BJ (cell line): ENCODE measurements at regions not wholly inside any gene's neighbourhood (a gene's known extent, or its start where the extent isn't known, plus 50 kb on each side); places are given as distances from the start of the nearest gene placed in this dataset.

Experiments
- CTCF ChIA-PET: fragments of 350-600 bp; formaldehyde crosslinking; extraction: SDS; loops from one replicate; lab custom pipeline; 2021; ENCODE audit warnings: antibody characterized with exemption, inconsistent platforms; lab: Yijun Ruan, JAX
- POLR2A ChIA-PET: fragments of 300-600 bp; sonication (Branson Sonifier 250); formaldehyde crosslinking; extraction: SDS; loops from one replicate; lab custom pipeline; 2021; ENCODE audit warnings: antibody characterized with exemption; lab: Charles Lee
- DNase-seq: peaks from one replicate; pipeline ENCODE4 v3.0.0-alpha.2; 2011; ENCODE audit warnings: low read depth
- H3K27me3 ChIP-seq: 2 replicates; pipeline ENCODE4 v1.6.0; 2011; ENCODE audit warnings: low read length; ENCODE audit not compliant: control insufficient read depth, insufficient read depth
- H3K36me3 ChIP-seq: 2 replicates; pipeline ENCODE4 v1.5.1; 2011; ENCODE audit warnings: low read length; ENCODE audit not compliant: control insufficient read depth, insufficient read depth
- H3K4me3 ChIP-seq: 2 replicates; pipeline ENCODE4 v1.5.1; 2011; ENCODE audit warnings: low read depth, mild to moderate bottlenecking, control low read depth, low read length
- TF ChIP-seq, protein P1 (sequence below): IDR thresholded peaks from 2 replicates; pipeline ENCODE4 v1.5.1; 2011; ENCODE audit warnings: low read depth, mild to moderate bottlenecking, control low read depth, inconsistent platforms, low read length, moderate library complexity; ENCODE audit not compliant: insufficient read depth

DNA sequence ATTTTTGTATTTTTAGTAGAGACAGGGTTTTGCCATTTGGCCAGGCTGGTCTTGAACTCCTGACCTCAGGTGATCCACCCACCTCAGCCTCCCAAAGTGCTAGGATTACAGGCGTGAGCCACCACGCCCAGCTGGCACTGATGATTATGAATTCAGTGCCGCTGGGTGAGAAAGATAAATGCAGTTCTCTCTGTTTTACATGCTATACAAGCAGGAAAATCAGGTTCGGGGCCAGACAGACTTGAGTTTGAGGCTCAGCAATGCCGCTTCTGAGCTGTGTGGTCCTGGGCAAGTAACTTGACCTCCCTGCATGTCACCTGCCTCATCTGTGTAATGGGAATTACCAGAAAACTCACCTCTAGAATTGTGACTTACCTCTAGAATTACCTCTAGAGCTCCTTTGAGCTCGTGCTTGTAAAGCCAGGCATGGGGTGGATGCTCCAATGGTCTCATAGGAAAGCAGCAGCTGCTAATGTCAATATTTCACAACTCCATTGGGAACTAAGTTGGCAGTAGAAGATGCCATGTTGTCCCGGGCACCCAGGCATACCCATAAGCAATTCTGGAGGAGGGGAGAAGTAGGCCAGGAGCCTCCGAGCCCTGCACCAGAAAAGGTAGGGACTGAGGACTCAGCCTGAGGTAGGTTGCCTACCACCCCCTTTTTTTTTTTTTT is 119.8 kb upstream of the SLC25A33 start:
- DNase-seq: no peak
- TF ChIP-seq, protein P1, sequence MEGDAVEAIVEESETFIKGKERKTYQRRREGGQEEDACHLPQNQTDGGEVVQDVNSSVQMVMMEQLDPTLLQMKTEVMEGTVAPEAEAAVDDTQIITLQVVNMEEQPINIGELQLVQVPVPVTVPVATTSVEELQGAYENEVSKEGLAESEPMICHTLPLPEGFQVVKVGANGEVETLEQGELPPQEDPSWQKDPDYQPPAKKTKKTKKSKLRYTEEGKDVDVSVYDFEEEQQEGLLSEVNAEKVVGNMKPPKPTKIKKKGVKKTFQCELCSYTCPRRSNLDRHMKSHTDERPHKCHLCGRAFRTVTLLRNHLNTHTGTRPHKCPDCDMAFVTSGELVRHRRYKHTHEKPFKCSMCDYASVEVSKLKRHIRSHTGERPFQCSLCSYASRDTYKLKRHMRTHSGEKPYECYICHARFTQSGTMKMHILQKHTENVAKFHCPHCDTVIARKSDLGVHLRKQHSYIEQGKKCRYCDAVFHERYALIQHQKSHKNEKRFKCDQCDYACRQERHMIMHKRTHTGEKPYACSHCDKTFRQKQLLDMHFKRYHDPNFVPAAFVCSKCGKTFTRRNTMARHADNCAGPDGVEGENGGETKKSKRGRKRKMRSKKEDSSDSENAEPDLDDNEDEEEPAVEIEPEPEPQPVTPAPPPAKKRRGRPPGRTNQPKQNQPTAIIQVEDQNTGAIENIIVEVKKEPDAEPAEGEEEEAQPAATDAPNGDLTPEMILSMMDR: no peak
- ChIA-PET CTCF (no interaction called here), POLR2A (no interaction called here)
- Histone ChIP-seq H3K4me3 (no peak overlapping the region), H3K36me3 (no peaks in the 10 kb centered on the region), H3K27me3 (peaks cover 10% of the 10 kb centered on the region)

DNA sequence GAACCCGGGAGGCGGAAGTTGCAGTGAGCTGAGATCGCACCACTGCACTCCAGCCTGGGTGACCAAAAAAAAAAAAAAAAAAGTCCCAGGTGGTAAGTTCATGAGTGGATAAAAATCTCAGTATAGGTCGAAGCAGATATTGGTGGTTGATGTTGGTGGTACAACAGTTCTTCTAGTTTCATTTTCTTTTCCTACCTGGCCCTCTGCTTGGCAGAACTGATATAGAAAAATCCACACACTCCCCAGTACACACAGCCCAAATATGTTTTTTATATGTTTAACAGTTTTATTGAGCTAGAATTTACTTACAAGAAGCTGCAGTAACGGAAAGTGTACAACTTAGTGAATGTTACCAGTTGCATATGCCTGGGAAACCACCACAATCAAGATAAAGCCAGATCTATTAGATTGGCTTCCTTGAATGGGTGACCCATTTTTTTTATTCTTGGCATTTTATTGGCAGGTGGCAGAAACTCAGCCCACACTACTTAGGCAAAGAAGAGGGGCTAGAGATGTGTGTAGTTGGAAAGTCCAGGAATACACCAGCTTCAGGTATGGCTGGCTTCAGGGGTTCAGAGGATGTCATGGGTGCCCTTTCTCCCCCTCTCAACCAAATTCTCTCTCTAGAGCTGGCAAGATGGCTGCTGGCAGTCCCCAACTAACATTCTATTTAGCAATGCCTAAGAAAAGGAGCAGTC is 118.3 kb upstream of the SLC25A33 start:
- TF ChIP-seq, protein P1: no peak
- Histone ChIP-seq H3K27me3 (peaks cover 10% of the 10 kb centered on the region), H3K4me3 (no peak overlapping the region), H3K36me3 (no peaks in the 10 kb centered on the region)
- no peak for DNase-seq
- CTCF ChIA-PET: no interaction called here
- POLR2A ChIA-PET: no interaction called here

DNA sequence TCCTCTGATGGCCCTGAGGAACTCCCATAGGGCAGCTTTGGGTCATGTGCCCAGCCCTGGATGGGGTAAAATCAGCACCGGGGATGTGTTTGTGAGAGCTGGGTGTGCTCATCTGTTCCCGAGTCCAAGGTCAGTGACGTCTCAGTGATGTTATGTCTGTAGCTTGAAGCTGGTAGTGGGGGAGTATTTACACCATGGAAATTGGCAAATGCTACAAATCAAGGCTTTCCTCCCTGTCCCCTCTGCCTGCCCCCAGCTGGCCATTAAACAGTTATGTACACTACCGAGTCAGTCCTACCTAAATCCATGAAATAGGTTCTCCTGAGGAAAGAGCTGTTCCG is 117.8 kb upstream of the SLC25A33 start:
- Histone ChIP-seq H3K4me3 (no peak overlapping the region), H3K36me3 (no peaks in the 10 kb centered on the region), H3K27me3 (peaks cover 10% of the 10 kb centered on the region)
- ChIA-PET CTCF (no interaction called here), POLR2A (no interaction called here)
- no peak for DNase-seq
- TF ChIP-seq, protein P1: no peak

DNA sequence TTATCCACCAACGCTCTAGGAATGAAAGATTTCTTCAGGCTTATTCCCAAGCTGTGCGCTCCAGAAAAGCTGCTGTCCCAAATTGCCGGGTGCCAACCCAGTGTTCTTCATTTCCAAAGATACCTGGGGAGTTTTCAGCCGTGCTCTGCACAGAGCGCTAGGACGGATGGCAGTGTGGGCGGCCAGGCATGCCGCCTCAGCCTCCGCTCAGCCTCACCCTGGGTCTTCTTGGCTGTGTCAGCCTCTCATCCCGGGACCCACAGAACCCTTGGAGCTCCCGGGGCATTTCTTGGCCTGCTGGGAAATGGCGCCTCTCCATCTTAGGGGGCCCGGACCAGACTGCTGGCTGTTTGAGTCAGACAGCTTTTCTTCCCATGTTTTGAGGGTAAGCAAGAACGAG is 116.9 kb upstream of the SLC25A33 start:
- Histone ChIP-seq H3K4me3 (no peak overlapping the region), H3K27me3 (peaks cover 10% of the 10 kb centered on the region), H3K36me3 (no peaks in the 10 kb centered on the region)
- TF ChIP-seq, protein P1: no peak
- no peak for DNase-seq
- ChIA-PET POLR2A (no interaction called here), CTCF (interaction anchor here (1.0 kb wide), 1 partner anchor 33 kb away, joined by 3 read pairs; no protein-coding TSS in a partner anchor)

DNA sequence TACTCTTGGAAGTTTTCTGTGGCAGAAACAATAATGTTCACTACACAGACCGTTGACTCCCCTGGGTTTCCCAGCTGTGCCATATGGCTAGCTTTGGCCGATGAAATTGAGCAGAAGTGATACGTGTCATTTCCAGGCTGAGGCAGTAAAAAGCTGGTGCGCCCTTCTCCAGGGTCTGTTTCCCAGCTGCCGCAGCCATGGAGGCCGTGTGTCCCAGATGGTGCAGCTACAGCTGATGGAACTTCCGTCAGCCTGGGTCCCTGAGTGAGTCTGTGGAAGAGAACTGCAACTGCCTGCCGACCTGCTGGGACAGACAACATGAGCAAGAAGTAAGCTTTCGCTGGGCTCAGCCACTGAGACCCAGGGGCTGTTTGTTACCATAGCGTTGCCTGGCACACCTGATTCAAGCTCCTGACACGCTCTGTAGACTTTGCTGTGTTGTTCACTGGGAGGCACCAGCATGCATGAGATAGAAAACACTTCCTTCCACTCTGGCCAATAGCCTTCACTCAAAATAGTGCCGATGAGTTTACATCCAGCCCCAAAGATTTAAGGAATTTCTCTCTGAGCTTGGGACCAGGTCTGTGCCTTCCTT is 116.3 kb upstream of the SLC25A33 start:
- CTCF ChIA-PET: interaction anchor here (1.0 kb wide), 2 partner anchors 9 to 33 kb away, joined by 3 to 4 read pairs; no protein-coding TSS in a partner anchor

More for the DNA sequence above, 116.3 kb upstream of the SLC25A33 start:
- Histone ChIP-seq H3K27me3 (peaks cover 10% of the 10 kb centered on the region), H3K36me3 (no peaks in the 10 kb centered on the region), H3K4me3 (no peak overlapping the region)
- POLR2A ChIA-PET: no interaction called here
- TF ChIP-seq, protein P1: no peak
- DNase-seq: no peak
